HG03378 (cell line): ENCODE measurements at regions not wholly inside any gene's neighbourhood (a gene's known extent, or its start where the extent isn't known, plus 50 kb on each side); places are given as distances from the start of the nearest gene placed in this dataset.

Experiments used
- ATAC-seq: cut with Tn5 transposase; IDR thresholded peaks from one replicate; pipeline ENCODE4 v1.9.1; 2021; ENCODE audit warnings: mild to moderate bottlenecking, moderate library complexity; ENCODE audit not compliant: unreplicated experiment

GRCh38 chr17:79165756-79166473, 91.3 kb downstream of the ENGASE start:
- no peak for ATAC-seq

- ATAC-seq: no peak
Observed at GRCh38 chr17:79164913-79165695, 90.5 kb downstream of the ENGASE start.

- no peak for ATAC-seq
Observed at GRCh38 chr17:79164408-79164807, 89.8 kb downstream of the ENGASE start.

- no peak for ATAC-seq
Observed at GRCh38 chr17:79163071-79163470, 88.4 kb downstream of the ENGASE start.

- ATAC-seq: no peak
Observed at GRCh38 chr17:79162012-79162963, 87.7 kb downstream of the ENGASE start.

GRCh38 chr17:79160980-79161636, 86.5 kb downstream of the ENGASE start:
- ATAC-seq: no peak

GRCh38 chr17:79159926-79160325, 85.3 kb downstream of the ENGASE start:
- ATAC-seq: no peak

GRCh38 chr17:79159471-79159870, 84.8 kb downstream of the ENGASE start:
- ATAC-seq: no peak

- ATAC-seq: no peak
Observed at GRCh38 chr17:79156463-79157095, 82.0 kb downstream of the ENGASE start.

- ATAC-seq: no peak
Observed at GRCh38 chr17:79155701-79156100, 81.1 kb downstream of the ENGASE start.

- ATAC-seq: no peak
Observed at GRCh38 chr17:79154951-79155585, 80.4 kb downstream of the ENGASE start.

GRCh38 chr17:79154446-79154845, 79.8 kb downstream of the ENGASE start:
- ATAC-seq: no peak

GRCh38 chr17:79153367-79154130, 78.9 kb downstream of the ENGASE start:
- ATAC-seq: no peak

GRCh38 chr17:79152636-79153035, 78.0 kb downstream of the ENGASE start:
- no peak for ATAC-seq

- ATAC-seq: no peak
Observed at GRCh38 chr17:79152110-79152509, 77.5 kb downstream of the ENGASE start.

- no peak for ATAC-seq
Observed at GRCh38 chr17:79150799-79151198, 76.2 kb downstream of the ENGASE start.

- ATAC-seq: no peak
Observed at GRCh38 chr17:79150035-79150733, 75.6 kb downstream of the ENGASE start.

- ATAC-seq: no peak
Observed at GRCh38 chr17:79148584-79148983, 74.0 kb downstream of the ENGASE start.
